ENCODE measurements at regions not wholly inside any gene's neighbourhood (a gene's known extent, or its start where the extent isn't known, plus 50 kb on each side); places are given as distances from the start of the nearest gene placed in this dataset.

DNA sequence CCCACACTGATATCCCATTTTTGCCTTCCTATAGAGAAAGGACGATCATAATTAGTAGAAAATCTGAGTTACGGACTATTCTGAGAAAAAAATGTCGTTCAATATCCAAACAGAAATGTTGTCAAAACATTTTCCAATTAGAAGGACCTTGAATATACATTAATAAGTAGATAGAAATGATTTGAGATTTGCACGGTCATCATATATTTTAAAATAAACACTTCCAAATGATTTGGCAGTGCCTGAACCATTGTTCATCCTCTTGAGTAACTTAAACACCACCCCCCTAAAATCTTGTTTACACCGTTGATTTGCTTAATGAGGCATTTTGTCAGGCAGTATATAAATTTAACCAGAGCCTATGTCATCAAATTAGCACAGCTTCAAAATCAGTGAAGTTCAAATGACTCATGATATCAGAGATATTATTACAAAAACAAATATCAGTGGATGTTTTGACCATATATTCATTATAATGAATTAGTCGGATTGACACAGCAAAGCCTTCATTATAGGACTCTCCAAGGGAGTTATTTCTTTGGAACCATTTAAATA lies 105.0 kb downstream of the ACTL7B start:
- no peaks in the 10 kb centered on the region for H3K36me3 Mint-ChIP-seq (ENCODE audit: low read depth)
- no peak overlapping the region for H2AFZ ChIP-seq
- no peaks in the 10 kb centered on the region for H3K36me3 ChIP-seq (ENCODE audit: insufficient read depth)
- no peak overlapping the region for H3K4me3 Mint-ChIP-seq
- no peak for TF ChIP-seq CTCF (conservative IDR thresholded peaks at IDR 0.05; ENCODE audit: low read depth in 2 of 2)
- no peaks in the 10 kb centered on the region for H3K27me3 ChIP-seq (ENCODE audit: insufficient read depth)
- H3K4me2 ChIP-seq = no peak overlapping the region
- H3K9me2 ChIP-seq (ENCODE audit: insufficient read depth) = no peaks in the 10 kb centered on the region; the same call in 1 of the 2 replicates
- H4K20me1 ChIP-seq (replicated peaks; ENCODE audit: insufficient read depth) = no peaks in the 10 kb centered on the region
- no peaks in the 10 kb centered on the region for H3K27me3 Mint-ChIP-seq (ENCODE audit: insufficient read depth, low read depth, poor library complexity)
- DNase-seq (ENCODE audit: low spot score) = no peak
- no peaks in the 10 kb centered on the region for H3F3A ChIP-seq (replicated peaks; ENCODE audit: low read depth)
- peaks cover 3% of the 10 kb centered on the region; the same call in 1 of the 2 replicates for H3K4me1 ChIP-seq (ENCODE audit: insufficient read depth)
- H3K4me1 Mint-ChIP-seq = no peaks in the 10 kb centered on the region
- H3K27ac ChIP-seq (ENCODE audit: low read depth) = no peak overlapping the region
- ATAC-seq = no peak
- H3K9me3 Mint-ChIP-seq = no peaks in the 10 kb centered on the region
- no peaks in the 10 kb centered on the region for H3K79me2 ChIP-seq (replicated peaks; ENCODE audit: insufficient read depth)
- H3K27ac Mint-ChIP-seq = no peak overlapping the region
- H3K4me3 ChIP-seq = no peak overlapping the region

GRCh38 chr9:108748776-108749175 lies 107.0 kb downstream of the ACTL7B start:
- Histone ChIP-seq H3K36me3 (ENCODE audit: insufficient read depth) (no peaks in the 10 kb centered on the region), H3K27me3 (ENCODE audit: insufficient read depth) (no peaks in the 10 kb centered on the region)
- no peak for TF ChIP-seq EZH2phosphoT487 (IDR thresholded peaks at IDR 0.05; ENCODE audit: unreplicated experiment)
- no peak for TF ChIP-seq ZNF114 (CRISPR knock-in tag; IDR thresholded peaks at IDR 0.05)
- TF ChIP-seq CREB1 (CRISPR knock-in tag; IDR thresholded peaks at IDR 0.05; ENCODE audit: low read depth) = no peak
- no peak for TF ChIP-seq NANOG (IDR thresholded peaks at IDR 0.05; ENCODE audit: borderline replicate concordance)
- TF ChIP-seq ZNF331 (CRISPR knock-in tag; IDR thresholded peaks at IDR 0.05; ENCODE audit: low read depth) = no peak
- TF ChIP-seq, protein P1, sequence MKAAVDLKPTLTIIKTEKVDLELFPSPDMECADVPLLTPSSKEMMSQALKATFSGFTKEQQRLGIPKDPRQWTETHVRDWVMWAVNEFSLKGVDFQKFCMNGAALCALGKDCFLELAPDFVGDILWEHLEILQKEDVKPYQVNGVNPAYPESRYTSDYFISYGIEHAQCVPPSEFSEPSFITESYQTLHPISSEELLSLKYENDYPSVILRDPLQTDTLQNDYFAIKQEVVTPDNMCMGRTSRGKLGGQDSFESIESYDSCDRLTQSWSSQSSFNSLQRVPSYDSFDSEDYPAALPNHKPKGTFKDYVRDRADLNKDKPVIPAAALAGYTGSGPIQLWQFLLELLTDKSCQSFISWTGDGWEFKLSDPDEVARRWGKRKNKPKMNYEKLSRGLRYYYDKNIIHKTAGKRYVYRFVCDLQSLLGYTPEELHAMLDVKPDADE (IDR thresholded peaks at IDR 0.05) = no peak
- TF ChIP-seq, protein P2, sequence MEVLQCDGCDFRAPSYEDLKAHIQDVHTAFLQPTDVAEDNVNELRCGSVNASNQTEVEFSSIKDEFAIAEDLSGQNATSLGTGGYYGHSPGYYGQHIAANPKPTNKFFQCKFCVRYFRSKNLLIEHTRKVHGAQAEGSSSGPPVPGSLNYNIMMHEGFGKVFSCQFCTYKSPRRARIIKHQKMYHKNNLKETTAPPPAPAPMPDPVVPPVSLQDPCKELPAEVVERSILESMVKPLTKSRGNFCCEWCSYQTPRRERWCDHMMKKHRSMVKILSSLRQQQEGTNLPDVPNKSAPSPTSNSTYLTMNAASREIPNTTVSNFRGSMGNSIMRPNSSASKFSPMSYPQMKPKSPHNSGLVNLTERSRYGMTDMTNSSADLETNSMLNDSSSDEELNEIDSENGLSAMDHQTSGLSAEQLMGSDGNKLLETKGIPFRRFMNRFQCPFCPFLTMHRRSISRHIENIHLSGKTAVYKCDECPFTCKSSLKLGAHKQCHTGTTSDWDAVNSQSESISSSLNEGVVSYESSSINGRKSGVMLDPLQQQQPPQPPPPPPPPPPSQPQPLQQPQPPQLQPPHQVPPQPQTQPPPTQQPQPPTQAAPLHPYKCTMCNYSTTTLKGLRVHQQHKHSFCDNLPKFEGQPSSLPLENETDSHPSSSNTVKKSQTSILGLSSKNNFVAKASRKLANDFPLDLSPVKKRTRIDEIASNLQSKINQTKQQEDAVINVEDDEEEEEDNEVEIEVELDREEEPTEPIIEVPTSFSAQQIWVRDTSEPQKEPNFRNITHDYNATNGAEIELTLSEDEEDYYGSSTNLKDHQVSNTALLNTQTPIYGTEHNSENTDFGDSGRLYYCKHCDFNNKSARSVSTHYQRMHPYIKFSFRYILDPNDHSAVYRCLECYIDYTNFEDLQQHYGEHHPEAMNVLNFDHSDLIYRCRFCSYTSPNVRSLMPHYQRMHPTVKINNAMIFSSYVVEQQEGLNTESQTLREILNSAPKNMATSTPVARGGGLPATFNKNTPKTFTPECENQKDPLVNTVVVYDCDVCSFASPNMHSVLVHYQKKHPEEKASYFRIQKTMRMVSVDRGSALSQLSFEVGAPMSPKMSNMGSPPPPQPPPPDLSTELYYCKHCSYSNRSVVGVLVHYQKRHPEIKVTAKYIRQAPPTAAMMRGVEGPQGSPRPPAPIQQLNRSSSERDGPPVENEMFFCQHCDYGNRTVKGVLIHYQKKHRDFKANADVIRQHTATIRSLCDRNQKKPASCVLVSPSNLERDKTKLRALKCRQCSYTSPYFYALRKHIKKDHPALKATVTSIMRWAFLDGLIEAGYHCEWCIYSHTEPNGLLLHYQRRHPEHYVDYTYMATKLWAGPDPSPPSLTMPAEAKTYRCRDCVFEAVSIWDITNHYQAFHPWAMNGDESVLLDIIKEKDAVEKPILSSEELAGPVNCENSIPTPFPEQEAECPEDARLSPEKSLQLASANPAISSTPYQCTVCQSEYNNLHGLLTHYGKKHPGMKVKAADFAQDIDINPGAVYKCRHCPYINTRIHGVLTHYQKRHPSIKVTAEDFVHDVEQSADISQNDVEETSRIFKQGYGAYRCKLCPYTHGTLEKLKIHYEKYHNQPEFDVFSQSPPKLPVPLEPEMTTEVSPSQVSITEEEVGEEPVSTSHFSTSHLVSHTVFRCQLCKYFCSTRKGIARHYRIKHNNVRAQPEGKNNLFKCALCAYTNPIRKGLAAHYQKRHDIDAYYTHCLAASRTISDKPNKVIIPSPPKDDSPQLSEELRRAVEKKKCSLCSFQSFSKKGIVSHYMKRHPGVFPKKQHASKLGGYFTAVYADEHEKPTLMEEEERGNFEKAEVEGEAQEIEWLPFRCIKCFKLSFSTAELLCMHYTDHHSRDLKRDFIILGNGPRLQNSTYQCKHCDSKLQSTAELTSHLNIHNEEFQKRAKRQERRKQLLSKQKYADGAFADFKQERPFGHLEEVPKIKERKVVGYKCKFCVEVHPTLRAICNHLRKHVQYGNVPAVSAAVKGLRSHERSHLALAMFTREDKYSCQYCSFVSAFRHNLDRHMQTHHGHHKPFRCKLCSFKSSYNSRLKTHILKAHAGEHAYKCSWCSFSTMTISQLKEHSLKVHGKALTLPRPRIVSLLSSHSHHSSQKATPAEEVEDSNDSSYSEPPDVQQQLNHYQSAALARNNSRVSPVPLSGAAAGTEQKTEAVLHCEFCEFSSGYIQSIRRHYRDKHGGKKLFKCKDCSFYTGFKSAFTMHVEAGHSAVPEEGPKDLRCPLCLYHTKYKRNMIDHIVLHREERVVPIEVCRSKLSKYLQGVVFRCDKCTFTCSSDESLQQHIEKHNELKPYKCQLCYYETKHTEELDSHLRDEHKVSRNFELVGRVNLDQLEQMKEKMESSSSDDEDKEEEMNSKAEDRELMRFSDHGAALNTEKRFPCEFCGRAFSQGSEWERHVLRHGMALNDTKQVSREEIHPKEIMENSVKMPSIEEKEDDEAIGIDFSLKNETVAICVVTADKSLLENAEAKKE (CRISPR knock-in tag; IDR thresholded peaks at IDR 0.05) = no peak
- TF ChIP-seq REST (IDR thresholded peaks at IDR 0.05; ENCODE audit: unreplicated experiment) = no peak

More at GRCh38 chr9:108748776-108749175, 107.0 kb downstream of the ACTL7B start:
- H3F3A ChIP-seq (replicated peaks; ENCODE audit: low read depth) = no peaks in the 10 kb centered on the region
- DNase-seq (ENCODE audit: low spot score) = no peak
- H3K4me2 ChIP-seq = no peak overlapping the region
- H3K36me3 Mint-ChIP-seq (ENCODE audit: low read depth) = no peaks in the 10 kb centered on the region
- H4K20me1 ChIP-seq (replicated peaks; ENCODE audit: insufficient read depth) = no peaks in the 10 kb centered on the region
- no peaks in the 10 kb centered on the region for H3K9me3 Mint-ChIP-seq
- no peak overlapping the region for H2AFZ ChIP-seq
- H3K9me2 ChIP-seq (ENCODE audit: insufficient read depth) = no peaks in the 10 kb centered on the region
- no peaks in the 10 kb centered on the region for H3K4me1 ChIP-seq (ENCODE audit: insufficient read depth)
- no peak overlapping the region for H3K27ac Mint-ChIP-seq
- no peak overlapping the region for H3K4me3 ChIP-seq
- H3K27me3 Mint-ChIP-seq (ENCODE audit: insufficient read depth, low read depth, poor library complexity) = no peaks in the 10 kb centered on the region
- H3K4me1 Mint-ChIP-seq = 0 out of 3 replicates have a peak, but pooled peaks cover under 1% of the 10 kb centered on the region
- H3K27ac ChIP-seq (ENCODE audit: low read depth) = no peak overlapping the region
- ATAC-seq = no peak
- H3K79me2 ChIP-seq (replicated peaks; ENCODE audit: insufficient read depth) = no peaks in the 10 kb centered on the region
- no peak overlapping the region for H3K4me3 Mint-ChIP-seq

All from GM23338 (cell line).